ENCODE measurements at regions not wholly inside any gene's neighbourhood (a gene's known extent, or its start where the extent isn't known, plus 50 kb on each side); places are given as distances from the start of the nearest gene placed in this dataset.

DNA sequence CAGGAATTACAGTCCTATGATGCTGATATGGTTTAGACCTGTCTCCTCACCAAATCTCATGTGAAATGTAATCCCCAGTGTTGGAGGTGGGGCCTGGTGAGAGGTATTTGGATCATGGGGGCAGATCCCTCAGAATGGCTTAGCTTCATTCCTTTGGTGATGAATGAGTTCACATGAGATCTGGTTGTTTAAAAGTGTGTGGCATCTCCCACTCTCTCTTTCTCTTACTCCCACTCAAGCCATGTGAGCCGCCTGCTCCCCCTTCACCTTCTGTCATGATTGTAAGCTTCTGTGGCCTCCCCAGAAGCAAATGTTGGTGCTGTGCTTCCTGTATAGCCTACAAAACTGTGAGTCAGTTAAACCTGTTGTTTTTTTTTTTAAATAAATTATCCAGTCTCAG, 89.4 kb upstream of the ARHGAP5 start:
- no TSS peak for BruUV-seq (replicated peaks)
- ChIA-PET CTCF (ENCODE audit: low intra/inter-chr PET ratio) (no interaction called here), POLR2A (no interaction called here)
- intact Hi-C loops (cut with micrococcal nuclease) (no loop called here), in situ Hi-C loops (cut with MboI) (no loop called here)
- H3K9me1 ChIP-seq (ENCODE audit: control insufficient read depth, insufficient read depth, low read length) = no peaks in the 10 kb centered on the region
- H2AFZ ChIP-seq (ENCODE audit: low read depth, low read length) = no peak overlapping the region
- H3K9ac ChIP-seq (ENCODE audit: insufficient read depth in 1 of 2, low read depth in 2 of 2, low read length in 2 of 2) = no peak overlapping the region
- H3K4me3 ChIP-seq = no peak overlapping the region
- no peaks in the 10 kb centered on the region for H3K27me3 ChIP-seq (ENCODE audit: control insufficient read depth in 2 of 2, insufficient read depth in 2 of 2, low read length in 2 of 2)
- H3K4me2 ChIP-seq (ENCODE audit: insufficient read depth, low read length) = no peak overlapping the region
- no peaks in the 10 kb centered on the region for H3K36me3 ChIP-seq (ENCODE audit: control insufficient read depth, insufficient read depth, low read length)
- H4K20me1 ChIP-seq (replicated peaks; ENCODE audit: control insufficient read depth, insufficient read depth, low read length) = no peaks in the 10 kb centered on the region
- no peak for FAIRE-seq
- H3K4me1 ChIP-seq (replicated peaks in 1 of 2; ENCODE audit: control insufficient read depth in 2 of 2, insufficient read depth in 2 of 2, low read length in 2 of 2) = no peaks in the 10 kb centered on the region; a peak in 1 of 5 replicates
- DNase-seq (ENCODE audit: extremely low read depth in 1 of 4, low spot score in 3 of 4) = no peak
- no peaks in the 10 kb centered on the region for H3K9me3 ChIP-seq (replicated peaks; ENCODE audit: control insufficient read depth, insufficient read depth, low read depth, low read length)
- H3K79me2 ChIP-seq (ENCODE audit: control insufficient read depth, insufficient read depth, low read length) = no peaks in the 10 kb centered on the region
- H3K27ac ChIP-seq (ENCODE audit: extremely low read depth, low read depth, low read length) = no peak overlapping the region
- WGBS (ENCODE audit: insufficient coverage, low coverage, missing lambda C conversion rate) = 50% methylated on average over 1 of the region's 1 CpG
- ATAC-seq = no peak
- TF ChIP-seq SIN3B (IDR thresholded peaks at IDR 0.05; ENCODE audit: low read depth) (no peak), ZNF212 (CRISPR knock-in tag; IDR thresholded peaks at IDR 0.05) (no peak), XRCC3 (IDR thresholded peaks at IDR 0.05) (no peak), ZNF12 (CRISPR knock-in tag; IDR thresholded peaks at IDR 0.05) (no peak), PHF8 (IDR thresholded peaks at IDR 0.05; ENCODE audit: borderline replicate concordance, low read length) (no peak), SIX5 (IDR thresholded peaks at IDR 0.05; ENCODE audit: borderline replicate concordance in 1 of 2, insufficient read depth in 1 of 2, low read depth in 1 of 2, low read length in 2 of 2) (no peak), ZZZ3 (IDR thresholded peaks at IDR 0.05) (no peak), U2AF1 (optimal IDR thresholded peaks at IDR 0.05; ENCODE audit: low read depth, low read length) (no peak), NUFIP1 (IDR thresholded peaks at IDR 0.05; ENCODE audit: partially characterized antibody) (no peak)
- TF ChIP-seq, protein P1, sequence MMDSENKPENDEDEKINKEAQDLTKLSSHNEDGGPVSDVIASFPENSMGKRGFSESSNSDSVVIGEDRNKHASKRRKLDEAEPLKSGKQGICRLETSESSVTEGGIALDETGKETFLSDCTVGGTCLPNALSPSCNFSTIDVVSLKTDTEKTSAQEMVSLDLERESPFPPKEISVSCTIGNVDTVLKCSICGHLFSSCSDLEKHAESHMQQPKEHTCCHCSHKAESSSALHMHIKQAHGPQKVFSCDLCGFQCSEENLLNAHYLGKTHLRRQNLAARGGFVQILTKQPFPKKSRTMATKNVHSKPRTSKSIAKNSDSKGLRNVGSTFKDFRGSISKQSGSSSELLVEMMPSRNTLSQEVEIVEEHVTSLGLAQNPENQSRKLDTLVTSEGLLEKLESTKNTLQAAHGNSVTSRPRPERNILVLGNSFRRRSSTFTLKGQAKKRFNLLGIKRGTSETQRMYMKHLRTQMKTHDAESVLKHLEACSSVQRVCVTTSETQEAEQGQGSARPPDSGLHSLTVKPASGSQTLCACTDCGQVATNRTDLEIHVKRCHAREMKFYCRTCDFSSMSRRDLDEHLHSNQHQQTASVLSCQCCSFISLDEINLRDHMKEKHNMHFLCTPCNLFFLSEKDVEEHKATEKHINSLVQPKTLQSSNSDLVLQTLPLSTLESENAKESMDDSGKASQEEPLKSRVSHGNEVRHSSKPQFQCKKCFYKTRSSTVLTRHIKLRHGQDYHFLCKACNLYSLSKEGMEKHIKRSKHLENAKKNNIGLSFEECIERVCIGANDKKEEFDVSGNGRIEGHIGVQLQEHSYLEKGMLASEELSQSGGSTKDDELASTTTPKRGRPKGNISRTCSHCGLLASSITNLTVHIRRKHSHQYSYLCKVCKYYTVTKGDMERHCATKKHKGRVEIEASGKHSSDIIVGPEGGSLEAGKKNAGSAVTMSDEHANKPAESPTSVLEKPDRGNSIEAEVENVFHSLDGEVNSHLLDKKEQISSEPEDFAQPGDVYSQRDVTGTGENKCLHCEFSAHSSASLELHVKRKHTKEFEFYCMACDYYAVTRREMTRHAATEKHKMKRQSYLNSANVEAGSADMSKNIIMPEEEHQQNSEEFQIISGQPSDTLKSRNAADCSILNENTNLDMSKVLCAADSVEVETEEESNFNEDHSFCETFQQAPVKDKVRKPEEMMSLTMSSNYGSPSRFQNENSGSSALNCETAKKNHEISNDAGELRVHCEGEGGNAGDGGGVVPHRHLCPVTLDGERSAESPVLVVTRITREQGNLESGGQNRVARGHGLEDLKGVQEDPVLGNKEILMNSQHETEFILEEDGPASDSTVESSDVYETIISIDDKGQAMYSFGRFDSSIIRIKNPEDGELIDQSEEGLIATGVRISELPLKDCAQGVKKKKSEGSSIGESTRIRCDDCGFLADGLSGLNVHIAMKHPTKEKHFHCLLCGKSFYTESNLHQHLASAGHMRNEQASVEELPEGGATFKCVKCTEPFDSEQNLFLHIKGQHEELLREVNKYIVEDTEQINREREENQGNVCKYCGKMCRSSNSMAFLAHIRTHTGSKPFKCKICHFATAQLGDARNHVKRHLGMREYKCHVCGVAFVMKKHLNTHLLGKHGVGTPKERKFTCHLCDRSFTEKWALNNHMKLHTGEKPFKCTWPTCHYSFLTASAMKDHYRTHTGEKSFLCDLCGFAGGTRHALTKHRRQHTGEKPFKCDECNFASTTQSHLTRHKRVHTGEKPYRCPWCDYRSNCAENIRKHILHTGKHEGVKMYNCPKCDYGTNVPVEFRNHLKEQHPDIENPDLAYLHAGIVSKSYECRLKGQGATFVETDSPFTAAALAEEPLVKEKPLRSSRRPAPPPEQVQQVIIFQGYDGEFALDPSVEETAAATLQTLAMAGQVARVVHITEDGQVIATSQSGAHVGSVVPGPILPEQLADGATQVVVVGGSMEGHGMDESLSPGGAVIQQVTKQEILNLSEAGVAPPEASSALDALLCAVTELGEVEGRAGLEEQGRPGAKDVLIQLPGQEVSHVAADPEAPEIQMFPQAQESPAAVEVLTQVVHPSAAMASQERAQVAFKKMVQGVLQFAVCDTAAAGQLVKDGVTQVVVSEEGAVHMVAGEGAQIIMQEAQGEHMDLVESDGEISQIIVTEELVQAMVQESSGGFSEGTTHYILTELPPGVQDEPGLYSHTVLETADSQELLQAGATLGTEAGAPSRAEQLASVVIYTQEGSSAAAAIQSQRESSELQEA (IDR thresholded peaks at IDR 0.05; ENCODE audit: low read depth) = no peak
- TF ChIP-seq, protein P2, sequence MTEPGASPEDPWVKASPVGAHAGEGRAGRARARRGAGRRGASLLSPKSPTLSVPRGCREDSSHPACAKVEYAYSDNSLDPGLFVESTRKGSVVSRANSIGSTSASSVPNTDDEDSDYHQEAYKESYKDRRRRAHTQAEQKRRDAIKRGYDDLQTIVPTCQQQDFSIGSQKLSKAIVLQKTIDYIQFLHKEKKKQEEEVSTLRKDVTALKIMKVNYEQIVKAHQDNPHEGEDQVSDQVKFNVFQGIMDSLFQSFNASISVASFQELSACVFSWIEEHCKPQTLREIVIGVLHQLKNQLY (CRISPR knock-in tag; conservative IDR thresholded peaks at IDR 0.05) = no peak
- TF ChIP-seq, protein P3, sequence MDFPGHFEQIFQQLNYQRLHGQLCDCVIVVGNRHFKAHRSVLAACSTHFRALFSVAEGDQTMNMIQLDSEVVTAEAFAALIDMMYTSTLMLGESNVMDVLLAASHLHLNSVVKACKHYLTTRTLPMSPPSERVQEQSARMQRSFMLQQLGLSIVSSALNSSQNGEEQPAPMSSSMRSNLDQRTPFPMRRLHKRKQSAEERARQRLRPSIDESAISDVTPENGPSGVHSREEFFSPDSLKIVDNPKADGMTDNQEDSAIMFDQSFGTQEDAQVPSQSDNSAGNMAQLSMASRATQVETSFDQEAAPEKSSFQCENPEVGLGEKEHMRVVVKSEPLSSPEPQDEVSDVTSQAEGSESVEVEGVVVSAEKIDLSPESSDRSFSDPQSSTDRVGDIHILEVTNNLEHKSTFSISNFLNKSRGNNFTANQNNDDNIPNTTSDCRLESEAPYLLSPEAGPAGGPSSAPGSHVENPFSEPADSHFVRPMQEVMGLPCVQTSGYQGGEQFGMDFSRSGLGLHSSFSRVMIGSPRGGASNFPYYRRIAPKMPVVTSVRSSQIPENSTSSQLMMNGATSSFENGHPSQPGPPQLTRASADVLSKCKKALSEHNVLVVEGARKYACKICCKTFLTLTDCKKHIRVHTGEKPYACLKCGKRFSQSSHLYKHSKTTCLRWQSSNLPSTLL (IDR thresholded peaks at IDR 0.05) = no peak
